ENCODE measurements at regions not wholly inside any gene's neighbourhood (a gene's known extent, or its start where the extent isn't known, plus 50 kb on each side); places are given as distances from the start of the nearest gene placed in this dataset.

- no peaks in the 10 kb centered on the region for H3K9me1 ChIP-seq (ENCODE audit: insufficient read depth, low read length)
- intact Hi-C loops (cut with micrococcal nuclease) (loop anchor here (5.0 kb wide), 3 partner anchors 853 to 1983 kb away; no protein-coding TSS in a partner anchor), dilution Hi-C loops (cut with HindIII; ENCODE audit: low sequenced_read_pairs, unreplicated experiment) (no loop called here), in situ Hi-C loops (cut with MboI; ENCODE audit: low sequenced_read_pairs) (no loop called here)
- H3K56ac ChIP-seq (ENCODE audit: extremely low read depth, insufficient read depth, low read length) = no peak overlapping the region
- no peak overlapping the region for H3K18ac ChIP-seq (ENCODE audit: low read depth, low read length)
- CTCF ChIA-PET = interaction anchor here (0.7 kb wide), 1 partner anchor 343 kb away, joined by 4 read pairs; no protein-coding TSS in a partner anchor
- no peak overlapping the region for H2BK5ac ChIP-seq (ENCODE audit: low read depth, low read length, poor library complexity, severe bottlenecking)
- H4K91ac ChIP-seq (ENCODE audit: insufficient read depth, low read depth, low read length) = no peak overlapping the region
- H2BK15ac ChIP-seq (ENCODE audit: low read depth, low read length) = no peak overlapping the region
- no peaks in the 10 kb centered on the region for H3K36me3 ChIP-seq (ENCODE audit: control insufficient read depth, insufficient read depth, low read length)
- no peak overlapping the region for H4K8ac ChIP-seq (ENCODE audit: low read depth in 2 of 2, low read length in 2 of 2)
- H3K27me3 ChIP-seq (ENCODE audit: control insufficient read depth, insufficient read depth, low read length) = no peaks in the 10 kb centered on the region
- ATAC-seq (ENCODE audit: low read depth) = no peak
- H2AK9ac ChIP-seq (replicated peaks; ENCODE audit: low read depth, low read length, poor library complexity) = no peak overlapping the region
- H3K9ac ChIP-seq (ENCODE audit: low read depth, low read length) = no peak overlapping the region
- POLR2A ChIA-PET (ENCODE audit: unreplicated experiment) = no interaction called here
- H4K5ac ChIP-seq (ENCODE audit: low read depth, low read length) = no peak overlapping the region
- no peaks in the 10 kb centered on the region for H3K9me3 ChIP-seq (ENCODE audit: control insufficient read depth, insufficient read depth, low read length)
- TF ChIP-seq CHD1 (IDR thresholded peaks at IDR 0.05; ENCODE audit: low read depth, low read length) (no peak), SMC3 (IDR thresholded peaks at IDR 0.05; ENCODE audit: low read depth, low read length) (no peak), CEBPB (IDR thresholded peaks at IDR 0.05; ENCODE audit: low read depth, low read length) (no peak), FOS (IDR thresholded peaks at IDR 0.05; ENCODE audit: low read depth, low read length) (no peak), MAFK (IDR thresholded peaks at IDR 0.05; ENCODE audit: low read depth, low read length) (no peak), MAZ (IDR thresholded peaks at IDR 0.05; ENCODE audit: borderline replicate concordance, low read depth, low read length) (no peak), RFX5 (IDR thresholded peaks at IDR 0.05; ENCODE audit: low read depth, low read length) (no peak), MXI1 (IDR thresholded peaks at IDR 0.05; ENCODE audit: borderline replicate concordance, low read depth, low read length) (no peak), BHLHE40 (IDR thresholded peaks at IDR 0.05; ENCODE audit: low read depth, low read length) (no peak), USF2 (IDR thresholded peaks at IDR 0.05; ENCODE audit: low read depth, low read length) (no peak)
- TF ChIP-seq, protein P1, sequence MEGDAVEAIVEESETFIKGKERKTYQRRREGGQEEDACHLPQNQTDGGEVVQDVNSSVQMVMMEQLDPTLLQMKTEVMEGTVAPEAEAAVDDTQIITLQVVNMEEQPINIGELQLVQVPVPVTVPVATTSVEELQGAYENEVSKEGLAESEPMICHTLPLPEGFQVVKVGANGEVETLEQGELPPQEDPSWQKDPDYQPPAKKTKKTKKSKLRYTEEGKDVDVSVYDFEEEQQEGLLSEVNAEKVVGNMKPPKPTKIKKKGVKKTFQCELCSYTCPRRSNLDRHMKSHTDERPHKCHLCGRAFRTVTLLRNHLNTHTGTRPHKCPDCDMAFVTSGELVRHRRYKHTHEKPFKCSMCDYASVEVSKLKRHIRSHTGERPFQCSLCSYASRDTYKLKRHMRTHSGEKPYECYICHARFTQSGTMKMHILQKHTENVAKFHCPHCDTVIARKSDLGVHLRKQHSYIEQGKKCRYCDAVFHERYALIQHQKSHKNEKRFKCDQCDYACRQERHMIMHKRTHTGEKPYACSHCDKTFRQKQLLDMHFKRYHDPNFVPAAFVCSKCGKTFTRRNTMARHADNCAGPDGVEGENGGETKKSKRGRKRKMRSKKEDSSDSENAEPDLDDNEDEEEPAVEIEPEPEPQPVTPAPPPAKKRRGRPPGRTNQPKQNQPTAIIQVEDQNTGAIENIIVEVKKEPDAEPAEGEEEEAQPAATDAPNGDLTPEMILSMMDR (conservative IDR thresholded peaks at IDR 0.05; ENCODE audit: low read depth, low read length) = no peak
- H3K4me2 ChIP-seq (ENCODE audit: low read depth, low read length) = no peak overlapping the region
- H2AK5ac ChIP-seq (ENCODE audit: low read depth, low read length) = no peak overlapping the region
- no peak overlapping the region for H3K23ac ChIP-seq (ENCODE audit: low read depth, low read length)
- no CpG with 5 or more reads among the region's 3 CpGs for WGBS, 2 experiments (ENCODE audit: extremely low coverage in 2 of 2, insufficient read length in 1 of 2)
- no peak overlapping the region for H3K4me3 ChIP-seq (ENCODE audit: insufficient read depth, low read depth, low read length)
- H3K4ac ChIP-seq (ENCODE audit: low read depth, low read length) = no peak overlapping the region
- no peaks in the 10 kb centered on the region for H3K4me1 ChIP-seq (ENCODE audit: control insufficient read depth, insufficient read depth, low read length)
- H3K14ac ChIP-seq (replicated peaks; ENCODE audit: low read depth, low read length) = no peak overlapping the region
- DNase-seq = no peak
- BruUV-seq (replicated peaks) = no TSS peak
- no peak overlapping the region for H2AFZ ChIP-seq (replicated peaks; ENCODE audit: low read length, poor library complexity)
- no peak overlapping the region for H2BK20ac ChIP-seq (ENCODE audit: low read depth, low read length)
- H3K79me1 ChIP-seq (ENCODE audit: low read depth in 1 of 2, low read length in 2 of 2) = no peaks in the 10 kb centered on the region
- H3K27ac ChIP-seq (ENCODE audit: insufficient read depth, low read length) = no peak overlapping the region
- no peak overlapping the region for H2BK120ac ChIP-seq (ENCODE audit: low read depth, low read length)
- H4K20me1 ChIP-seq (ENCODE audit: insufficient read depth, low read length) = no peaks in the 10 kb centered on the region
These were observed 296.1 kb downstream of the TLL1 start for GRCh38 chr4:166169111-166169510.

Measured in IMR-90 (cell line).